ENCODE measurements at regions not wholly inside any gene's neighbourhood (a gene's known extent, or its start where the extent isn't known, plus 50 kb on each side); places are given as distances from the start of the nearest gene placed in this dataset.

DNA sequence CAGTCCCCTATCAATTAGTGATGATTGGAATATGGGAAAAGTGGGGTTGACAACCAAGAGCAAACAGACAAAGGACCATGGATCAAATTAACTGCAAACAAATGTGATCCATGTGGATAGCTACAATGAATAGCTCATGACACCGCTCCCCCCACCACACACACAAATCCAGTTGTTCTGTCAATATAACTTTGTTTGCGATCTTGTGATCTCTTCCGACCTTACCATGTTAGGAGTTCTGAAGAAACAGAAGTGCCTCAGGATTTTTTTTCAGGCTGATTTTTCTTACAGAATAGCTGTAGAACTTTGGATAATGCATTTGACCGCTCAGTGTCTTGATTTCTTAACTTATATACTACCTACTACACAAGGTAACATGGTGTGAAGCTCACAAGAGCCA, 116.6 kb downstream of the SH2D1A start:
- Histone ChIP-seq H3K23ac (ENCODE audit: insufficient read length, low read depth, low read length) (no peak overlapping the region), H2AK5ac (ENCODE audit: insufficient read length, low read length) (no peak overlapping the region), H3T11ph (ENCODE audit: low read length) (no peak overlapping the region), H4K20me1 (ENCODE audit: control insufficient read depth, insufficient read depth, insufficient read length) (no peaks in the 10 kb centered on the region), H3K14ac (ENCODE audit: insufficient read depth, low read length) (no peak overlapping the region), H4K5ac (ENCODE audit: insufficient read length, low read depth, low read length) (no peak overlapping the region), H3K27me3 (ENCODE audit: insufficient read depth, low read length) (no peaks in the 10 kb centered on the region), H3K79me1 (ENCODE audit: insufficient read depth, low read depth, low read length, poor library complexity, severe bottlenecking) (no peaks in the 10 kb centered on the region), H3K23me2 (ENCODE audit: insufficient read length, low read depth, low read length, poor library complexity, severe bottlenecking) (no peaks in the 10 kb centered on the region), H2BK120ac (ENCODE audit: low read depth, low read length, poor library complexity, severe bottlenecking) (no peak overlapping the region), H3K18ac (ENCODE audit: insufficient read length, low read depth, low read length) (no peak overlapping the region), H3K9me3 (ENCODE audit: control insufficient read depth, low read depth, low read length) (no peaks in the 10 kb centered on the region), H2BK5ac (ENCODE audit: insufficient read length, low read length) (no peak overlapping the region), H3K4me2 (ENCODE audit: insufficient read depth, insufficient read length, low read length) (no peak overlapping the region), H3K56ac (ENCODE audit: insufficient read length, low read depth, low read length) (no peak overlapping the region), H2BK15ac (ENCODE audit: low read depth, low read length) (no peak overlapping the region), H3K27ac (ENCODE audit: insufficient read length, low read depth, low read length) (no peak overlapping the region), H4K8ac (replicated peaks; ENCODE audit: insufficient read length, low read depth, low read length) (no peak overlapping the region), H4K91ac (ENCODE audit: insufficient read length, low read depth, low read length) (no peak overlapping the region), H3K4me1 (ENCODE audit: insufficient read depth, low read length) (peaks cover 2% of the 10 kb centered on the region; the same call in 1 of the 2 replicates), H2AFZ (ENCODE audit: low read length) (no peak overlapping the region), H3K79me2 (ENCODE audit: insufficient read depth, low read length) (no peaks in the 10 kb centered on the region), H2BK20ac (ENCODE audit: low read depth, low read length, poor library complexity, severe bottlenecking) (no peak overlapping the region), H3K4ac (ENCODE audit: low read depth, low read length) (no peak overlapping the region), H2BK12ac (ENCODE audit: insufficient read length, low read depth, low read length) (no peak overlapping the region), H3K9ac (ENCODE audit: extremely low read depth, insufficient read length, low read length) (no peak overlapping the region)
- no peaks in the 10 kb centered on the region for H3K27me3 Mint-ChIP-seq (ENCODE audit: low read depth)
- TF ChIP-seq, protein P1, sequence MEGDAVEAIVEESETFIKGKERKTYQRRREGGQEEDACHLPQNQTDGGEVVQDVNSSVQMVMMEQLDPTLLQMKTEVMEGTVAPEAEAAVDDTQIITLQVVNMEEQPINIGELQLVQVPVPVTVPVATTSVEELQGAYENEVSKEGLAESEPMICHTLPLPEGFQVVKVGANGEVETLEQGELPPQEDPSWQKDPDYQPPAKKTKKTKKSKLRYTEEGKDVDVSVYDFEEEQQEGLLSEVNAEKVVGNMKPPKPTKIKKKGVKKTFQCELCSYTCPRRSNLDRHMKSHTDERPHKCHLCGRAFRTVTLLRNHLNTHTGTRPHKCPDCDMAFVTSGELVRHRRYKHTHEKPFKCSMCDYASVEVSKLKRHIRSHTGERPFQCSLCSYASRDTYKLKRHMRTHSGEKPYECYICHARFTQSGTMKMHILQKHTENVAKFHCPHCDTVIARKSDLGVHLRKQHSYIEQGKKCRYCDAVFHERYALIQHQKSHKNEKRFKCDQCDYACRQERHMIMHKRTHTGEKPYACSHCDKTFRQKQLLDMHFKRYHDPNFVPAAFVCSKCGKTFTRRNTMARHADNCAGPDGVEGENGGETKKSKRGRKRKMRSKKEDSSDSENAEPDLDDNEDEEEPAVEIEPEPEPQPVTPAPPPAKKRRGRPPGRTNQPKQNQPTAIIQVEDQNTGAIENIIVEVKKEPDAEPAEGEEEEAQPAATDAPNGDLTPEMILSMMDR (conservative IDR thresholded peaks at IDR 0.05) = no peak
- no peak for DNase-seq
- H3K4me3 Mint-ChIP-seq = no peak overlapping the region
- H3K4me1 Mint-ChIP-seq = peaks cover 7 to 11% of the 10 kb centered on the region in 2 experiments
- no CpG with 5 or more reads among the region's 4 CpGs for WGBS (ENCODE audit: extremely low coverage, insufficient read length, low lambda C conversion rate)
- H3K27ac Mint-ChIP-seq = no peak overlapping the region
- no peaks in the 10 kb centered on the region; a peak in 2 of 5 replicates for H3K9me3 Mint-ChIP-seq
- H3K36me3 Mint-ChIP-seq (ENCODE audit: insufficient read depth in 1 of 3, low read depth in 3 of 3) = no peaks in the 10 kb centered on the region
